GM12873 (cell line): ENCODE measurements at regions not wholly inside any gene's neighbourhood (a gene's known extent, or its start where the extent isn't known, plus 50 kb on each side); places are given as distances from the start of the nearest gene placed in this dataset.

ENCODE experiments used
- TF ChIP-seq, protein P1 (sequence below): IDR thresholded peaks from 2 replicates; pipeline ENCODE4 v1.5.1; 2012; ENCODE audit warnings: low read depth, mild to moderate bottlenecking, moderate library complexity, low read length, control low read depth; ENCODE audit not compliant: insufficient read depth; ENCODE audit errors: missing control alignments

DNA sequence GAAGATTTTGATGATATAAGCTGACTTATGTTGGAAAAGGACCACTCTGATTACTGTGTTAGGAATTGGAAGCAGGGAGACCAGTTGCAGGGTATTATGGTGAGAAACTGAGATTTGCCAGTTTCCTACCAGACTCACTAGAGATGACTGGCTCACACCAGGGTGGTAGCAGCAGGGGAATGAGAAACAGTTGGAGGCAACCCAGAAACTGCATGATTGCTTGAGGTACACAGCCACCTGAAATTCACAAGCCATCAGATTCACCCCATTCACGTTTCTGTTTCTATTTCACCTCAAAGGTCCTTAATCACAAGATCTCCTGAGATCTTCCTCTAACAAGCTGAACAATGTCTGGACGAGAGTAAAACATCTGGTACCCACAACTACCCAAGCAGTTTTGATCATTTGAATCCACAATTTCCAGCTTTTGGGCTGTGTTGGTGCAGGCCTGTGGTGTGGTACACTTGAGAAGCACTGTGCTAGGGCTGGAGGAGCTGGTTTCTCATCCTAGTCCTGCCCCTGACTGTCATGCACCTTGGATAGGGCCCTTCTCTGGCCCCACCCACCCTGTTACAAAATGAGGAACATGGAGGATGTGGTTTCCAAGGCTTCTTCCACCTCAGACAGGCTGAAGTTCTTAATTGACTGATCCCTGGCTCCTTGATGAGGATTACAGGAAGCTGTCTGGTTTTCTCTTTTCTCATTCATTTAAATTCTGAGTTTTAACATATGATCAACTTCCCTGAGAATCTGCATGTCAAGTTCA, 233.4 kb downstream of the INSC start:
- TF ChIP-seq, protein P1, sequence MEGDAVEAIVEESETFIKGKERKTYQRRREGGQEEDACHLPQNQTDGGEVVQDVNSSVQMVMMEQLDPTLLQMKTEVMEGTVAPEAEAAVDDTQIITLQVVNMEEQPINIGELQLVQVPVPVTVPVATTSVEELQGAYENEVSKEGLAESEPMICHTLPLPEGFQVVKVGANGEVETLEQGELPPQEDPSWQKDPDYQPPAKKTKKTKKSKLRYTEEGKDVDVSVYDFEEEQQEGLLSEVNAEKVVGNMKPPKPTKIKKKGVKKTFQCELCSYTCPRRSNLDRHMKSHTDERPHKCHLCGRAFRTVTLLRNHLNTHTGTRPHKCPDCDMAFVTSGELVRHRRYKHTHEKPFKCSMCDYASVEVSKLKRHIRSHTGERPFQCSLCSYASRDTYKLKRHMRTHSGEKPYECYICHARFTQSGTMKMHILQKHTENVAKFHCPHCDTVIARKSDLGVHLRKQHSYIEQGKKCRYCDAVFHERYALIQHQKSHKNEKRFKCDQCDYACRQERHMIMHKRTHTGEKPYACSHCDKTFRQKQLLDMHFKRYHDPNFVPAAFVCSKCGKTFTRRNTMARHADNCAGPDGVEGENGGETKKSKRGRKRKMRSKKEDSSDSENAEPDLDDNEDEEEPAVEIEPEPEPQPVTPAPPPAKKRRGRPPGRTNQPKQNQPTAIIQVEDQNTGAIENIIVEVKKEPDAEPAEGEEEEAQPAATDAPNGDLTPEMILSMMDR, result no peak

DNA sequence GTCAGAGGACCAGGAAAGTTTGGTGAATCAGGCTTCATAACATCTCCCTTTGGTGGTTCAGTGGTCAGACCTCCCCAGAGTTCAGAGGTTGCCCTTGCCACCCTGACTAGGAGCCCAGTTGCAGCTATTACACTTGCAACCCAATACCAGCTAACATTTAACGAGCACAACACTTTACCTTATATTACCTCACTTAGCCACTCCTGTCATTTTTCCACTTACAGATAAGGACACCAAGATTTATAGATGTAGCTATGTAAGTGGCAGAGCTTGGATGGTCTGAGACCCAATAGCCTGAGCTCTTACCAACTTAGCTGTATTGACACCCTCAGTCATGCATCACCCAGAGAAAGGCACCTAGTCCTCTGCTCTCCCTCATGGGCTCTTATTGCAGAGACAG, 234.7 kb downstream of the INSC start:
- TF ChIP-seq, protein P1, result no peak

DNA sequence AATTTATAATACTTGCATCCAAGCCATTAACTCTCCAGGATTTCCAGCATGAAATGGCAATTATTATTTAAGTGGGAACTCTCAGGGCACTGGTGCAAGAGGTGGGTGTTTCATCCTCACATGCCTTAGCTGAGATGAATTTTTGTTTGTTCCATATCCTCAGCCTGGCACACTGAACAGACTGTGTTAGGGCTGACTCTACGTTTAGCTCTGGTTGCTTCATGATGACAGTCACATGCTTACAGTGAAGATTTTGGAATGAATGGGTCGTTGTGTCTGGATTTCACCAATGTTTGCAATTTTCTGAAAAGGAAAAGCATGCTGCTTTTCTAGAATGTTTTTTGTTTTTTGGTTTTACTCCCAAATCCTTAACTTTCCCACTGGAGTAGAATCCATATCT, 246.6 kb downstream of the INSC start:
- TF ChIP-seq, protein P1, result no peak

DNA sequence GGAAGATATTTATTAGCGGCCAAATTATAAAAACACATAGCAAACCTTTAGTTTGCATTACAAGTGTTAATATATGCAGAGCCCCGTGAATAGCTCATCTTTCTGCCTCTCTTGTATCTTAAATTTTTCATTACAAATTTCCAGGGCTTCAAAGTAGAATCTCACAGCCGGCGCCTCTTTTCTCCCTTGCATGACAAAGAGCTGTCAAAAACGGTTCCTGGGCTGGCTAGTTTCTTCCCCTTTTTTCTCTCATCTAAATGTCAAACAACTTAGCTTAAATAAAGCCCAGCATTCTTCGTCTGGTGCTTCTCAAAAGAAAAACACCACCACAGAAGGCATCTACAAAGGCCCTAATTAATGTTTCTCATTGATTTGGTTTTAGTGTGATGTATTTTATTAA, 253.0 kb downstream of the INSC start:
- TF ChIP-seq, protein P1, result no peak

DNA sequence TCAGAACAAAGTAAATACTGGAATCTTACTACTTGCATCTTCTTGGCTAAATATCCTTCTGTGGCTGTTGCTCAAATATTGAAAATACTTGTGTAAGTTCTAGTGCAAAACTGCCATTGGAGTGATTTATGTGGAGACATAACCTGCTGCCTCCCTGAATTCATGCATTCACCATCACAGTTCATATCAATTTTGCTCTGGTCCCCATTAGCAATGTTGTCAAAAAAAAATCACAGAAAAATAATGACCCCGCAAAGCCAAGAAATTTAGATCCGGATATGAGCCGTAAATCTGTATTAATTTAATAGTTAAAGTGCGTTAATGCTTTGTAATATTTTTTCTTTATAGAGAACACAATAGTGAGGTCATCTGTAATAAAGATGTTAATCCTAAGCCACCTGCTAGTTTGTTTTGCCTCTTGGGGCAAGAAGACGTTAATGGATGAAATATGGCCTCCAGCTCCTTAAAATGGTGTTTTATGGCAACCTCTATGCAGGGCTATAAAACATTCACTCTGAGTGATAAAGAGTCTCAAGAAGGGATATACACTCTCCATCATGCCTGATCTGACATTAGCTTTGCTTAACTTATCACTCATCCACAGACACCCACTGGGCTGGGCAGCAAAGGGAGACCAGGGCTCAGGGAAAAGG, 255.9 kb downstream of the INSC start:
- TF ChIP-seq, protein P1, result no peak

DNA sequence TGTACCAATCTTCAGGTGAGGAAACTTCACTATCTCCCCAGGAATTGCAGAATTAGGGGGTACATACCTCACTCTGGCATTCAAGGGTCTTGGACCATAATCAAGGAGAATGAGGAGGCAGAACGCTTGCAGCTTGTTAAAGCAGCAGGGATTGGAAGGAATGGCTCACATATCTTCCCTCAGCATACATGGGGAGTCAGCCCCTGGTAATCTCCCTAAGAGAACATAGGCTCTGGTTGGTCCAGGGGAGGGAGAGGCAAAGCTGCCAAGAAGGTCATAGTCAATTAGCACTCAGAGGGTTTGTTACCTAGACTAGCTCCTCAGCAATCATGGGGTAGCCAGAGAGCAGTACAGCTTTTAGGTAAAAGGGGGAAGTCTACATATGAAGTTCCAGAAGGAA, 256.8 kb downstream of the INSC start:
- TF ChIP-seq, protein P1, result no peak

DNA sequence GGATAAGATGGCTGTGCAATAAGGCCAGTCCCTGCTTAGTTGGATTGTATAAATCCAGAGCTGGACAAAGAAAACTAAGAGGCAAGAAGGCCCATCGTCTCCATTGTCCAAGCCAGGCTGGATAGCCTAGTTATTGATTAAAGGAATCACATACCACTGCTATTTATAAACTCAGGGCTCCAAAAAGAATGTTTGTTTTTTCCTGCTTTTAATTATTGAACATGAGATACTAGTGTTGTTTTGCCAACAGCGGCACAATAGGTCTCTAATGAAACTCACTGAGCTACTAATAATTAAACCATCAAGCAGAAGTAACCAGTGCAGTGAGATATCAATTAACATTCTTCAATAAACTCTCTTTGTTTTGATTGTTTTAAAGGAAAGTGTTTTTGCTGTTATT, 259.7 kb downstream of the INSC start:
- TF ChIP-seq, protein P1, result no peak
